H4 (cell line): ENCODE measurements at regions not wholly inside any gene's neighbourhood (a gene's known extent, or its start where the extent isn't known, plus 50 kb on each side); places are given as distances from the start of the nearest gene placed in this dataset.
A peak's percentile ranks its signal among the peaks of the same experiment; 100 is the strongest.
"Not testable (repeated sequence)": the region's sequence is repeated elsewhere in the genome, so short reads cannot be mapped to it uniquely, and the experiment has no call there.

Source experiments
- DNase-seq: peaks from one replicate; pipeline ENCODE4 v3.0.0-alpha.2; 2015; ENCODE audit warnings: low spot score

GRCh38 chrX:1778817-1779216, 164.0 kb downstream of the ASMT start:
- DNase-seq = no peak

DNA sequence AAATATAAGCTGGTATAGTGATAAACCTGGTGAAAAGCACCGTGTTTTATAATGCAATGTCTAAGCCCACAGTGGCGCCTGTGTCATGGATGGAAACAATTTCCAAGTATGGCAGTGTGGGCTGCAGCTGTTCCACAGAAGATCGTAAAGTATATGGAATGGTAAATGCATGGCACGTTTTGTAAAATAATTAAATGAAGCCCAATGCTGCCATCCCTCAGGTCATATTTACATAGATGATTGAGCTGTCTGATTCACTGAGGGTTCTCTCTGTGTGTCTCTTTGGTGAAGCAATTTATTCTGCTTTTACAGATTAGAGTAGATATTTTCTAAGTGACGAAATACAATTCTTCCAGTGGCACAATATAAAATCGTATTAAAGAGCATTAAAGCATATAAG, 164.8 kb downstream of the ASMT start:
- DNase-seq = no peak

GRCh38 chrX:1781766-1782165, 166.9 kb downstream of the ASMT start:
- no peak for DNase-seq

DNA sequence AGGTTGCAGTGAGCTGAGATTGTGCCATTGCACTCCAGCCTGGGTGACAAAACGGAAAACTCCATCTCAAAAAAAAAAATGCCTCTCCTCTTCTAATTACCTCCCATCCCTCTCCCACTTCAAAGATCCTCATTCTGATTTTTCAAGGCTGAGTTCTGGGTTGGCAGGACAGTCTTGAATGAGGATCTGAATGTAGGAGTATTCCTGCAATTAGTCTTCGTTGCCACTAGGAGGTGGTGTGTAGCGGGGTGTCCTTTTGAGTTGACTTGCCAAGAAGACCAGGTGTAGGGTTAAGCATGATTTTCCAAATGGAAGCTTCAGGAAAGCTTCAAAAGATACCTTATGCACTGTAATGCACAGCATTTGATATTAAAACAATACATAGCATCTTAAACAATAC, 169.9 kb downstream of the ASMT start:
- DNase-seq = no peak

GRCh38 chrX:1788300-1788911, 173.5 kb downstream of the ASMT start:
- no peak for DNase-seq

DNA sequence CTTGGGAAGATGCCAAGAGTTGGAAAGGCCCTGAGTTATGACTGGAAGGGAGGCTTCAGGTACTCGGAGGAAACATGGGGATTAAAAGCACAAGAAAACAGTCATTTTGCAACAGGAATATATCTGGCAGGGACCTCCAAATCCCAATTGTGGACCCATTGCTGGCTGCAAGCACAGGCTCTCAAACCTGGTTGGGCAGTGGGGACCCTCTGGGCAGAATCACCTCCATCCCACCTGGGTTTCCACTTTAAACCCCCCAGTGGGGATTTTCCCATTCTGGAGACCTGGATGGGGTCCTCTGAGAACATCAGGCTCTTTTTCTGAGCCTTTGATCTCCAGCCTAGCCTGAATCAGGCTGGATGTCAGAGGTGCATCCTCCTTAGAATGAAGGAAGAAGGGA, 177.8 kb downstream of the ASMT start:
- DNase-seq = no peak

- DNase-seq = no peak
Measured at GRCh38 chrX:1794586-1794985, 179.7 kb downstream of the ASMT start.

DNA sequence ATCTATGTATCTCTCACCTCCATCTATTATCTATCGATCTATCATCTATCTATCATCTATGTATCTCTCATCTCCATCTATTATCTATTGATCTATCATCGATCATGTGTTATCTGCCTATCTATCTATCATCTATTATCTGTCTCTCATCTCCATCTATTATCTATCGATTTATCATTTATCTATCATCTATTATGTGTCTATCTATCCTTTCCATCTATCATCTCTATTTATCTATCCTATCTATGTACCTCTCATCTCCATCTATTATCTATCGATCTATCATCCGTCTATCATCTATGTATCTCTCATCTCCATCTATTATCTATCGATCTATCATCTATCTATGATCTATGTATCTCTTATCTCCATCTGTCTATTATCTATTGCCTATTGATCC, 188.1 kb downstream of the ASMT start:
- DNase-seq = no peak

DNA sequence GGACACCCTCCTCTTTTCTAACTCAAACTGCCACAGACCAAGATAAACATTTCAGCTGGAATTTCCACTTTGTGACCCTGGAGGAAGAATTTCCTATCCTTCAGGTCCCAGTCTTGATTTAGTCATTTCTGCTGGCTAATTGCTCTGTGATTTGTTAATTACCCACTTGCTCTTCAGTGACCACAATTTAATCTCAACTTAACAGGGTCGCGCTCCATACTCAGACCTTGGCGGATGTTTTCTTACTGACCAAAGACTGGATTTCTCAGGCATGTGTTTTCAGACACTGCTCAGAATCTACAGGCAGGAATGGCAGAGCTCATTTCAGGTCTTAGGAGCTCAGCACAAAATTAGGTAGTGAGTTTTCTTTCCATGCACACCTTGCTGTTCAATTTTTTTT, 188.9 kb downstream of the ASMT start:
- DNase-seq = no peak

DNA sequence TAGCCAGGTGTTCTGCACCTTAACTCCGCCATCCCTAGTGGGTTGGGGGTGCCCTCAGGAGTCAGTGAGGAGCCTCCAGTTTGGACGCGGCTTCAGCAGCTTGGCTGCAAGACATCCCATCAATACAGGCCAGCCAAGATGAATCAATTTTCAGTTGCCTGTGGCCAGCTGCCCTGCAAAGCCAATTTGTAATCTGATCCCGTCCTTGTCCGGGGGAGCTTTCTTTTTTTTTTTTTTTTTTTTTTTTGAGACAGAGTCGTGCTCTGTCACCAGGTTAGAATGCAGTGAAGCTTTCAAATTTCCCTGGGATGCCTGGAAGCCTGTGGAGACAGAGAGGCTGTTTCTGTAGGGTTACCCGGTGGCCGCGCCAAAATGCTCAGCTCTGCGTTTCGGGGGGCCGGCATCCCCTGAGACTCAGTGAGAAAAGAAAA, 192.5 kb downstream of the ASMT start:
- peak; percentile 60 for DNase-seq

DNA sequence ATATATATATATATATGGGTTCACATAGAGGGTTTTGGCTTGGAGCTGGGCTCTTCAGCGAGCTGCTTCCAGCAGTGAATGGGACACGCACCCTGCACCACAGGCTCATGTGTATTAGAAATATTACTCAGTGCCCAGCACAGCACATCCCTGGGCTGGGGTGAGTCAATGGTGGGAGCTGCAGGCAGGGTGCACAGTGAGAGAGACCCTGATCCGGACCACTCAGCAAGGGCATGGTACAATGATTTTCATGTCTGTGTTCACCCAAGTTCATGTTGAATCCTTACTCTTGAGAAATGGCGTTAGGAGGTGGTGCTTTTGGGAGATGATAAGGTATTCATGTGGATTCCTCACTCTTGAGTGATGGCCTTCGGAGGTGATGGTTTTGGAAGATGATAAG, 194.7 kb downstream of the ASMT start:
- DNase-seq = no peak

- no peak for DNase-seq
Measured at GRCh38 chrX:1813809-1814208, 198.9 kb downstream of the ASMT start.

GRCh38 chrX:1815456-1816175, 200.8 kb downstream of the ASMT start:
- no peak for DNase-seq

DNA sequence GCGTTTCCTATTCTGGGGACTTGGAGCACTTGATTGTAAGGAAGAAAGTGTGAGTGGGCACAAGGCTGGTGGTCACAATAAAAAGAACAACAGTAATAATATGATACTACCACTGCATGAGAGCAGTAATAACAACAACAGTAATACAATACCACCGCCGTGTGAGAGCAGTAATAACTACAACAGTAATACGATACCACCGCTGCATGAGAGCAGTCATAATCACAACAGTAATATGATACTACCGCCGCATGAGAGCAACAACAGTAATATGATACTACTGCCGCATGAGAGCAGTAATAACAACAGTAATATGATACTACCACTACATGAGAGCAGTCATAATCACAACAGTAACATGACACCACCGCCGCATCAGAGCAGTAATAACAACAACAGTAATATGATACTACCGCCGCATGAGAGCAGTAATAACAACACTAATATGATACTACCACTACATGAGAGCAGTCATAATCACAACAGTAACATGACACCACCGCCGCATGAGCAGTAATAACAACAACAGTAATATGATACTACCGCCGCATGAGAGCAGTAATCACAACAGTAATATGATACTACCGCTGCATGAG, 201.6 kb downstream of the ASMT start:
- peak; percentile 56 for DNase-seq

DNA sequence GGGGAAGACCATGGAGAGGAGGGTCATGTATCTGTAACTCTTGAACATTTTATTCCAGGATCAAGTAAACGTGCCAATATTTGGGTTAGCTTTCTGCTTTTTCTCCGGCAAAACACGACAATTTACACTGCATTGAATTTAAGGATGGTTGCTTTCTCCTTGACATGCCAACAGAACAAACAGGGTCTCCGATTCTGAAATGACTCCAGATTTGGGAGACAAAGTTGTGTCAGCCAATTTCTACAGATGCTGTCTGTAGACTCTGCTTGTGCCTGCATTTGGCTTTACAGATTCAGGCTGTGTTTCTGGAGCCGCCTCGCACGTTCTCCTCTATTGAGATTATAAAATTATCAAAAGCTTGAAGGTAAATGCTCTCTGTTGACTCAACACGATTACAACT, 207.0 kb downstream of the ASMT start:
- DNase-seq = no peak

GRCh38 chrX:1824855-1825254, 210.0 kb downstream of the ASMT start:
- no peak for DNase-seq

DNA sequence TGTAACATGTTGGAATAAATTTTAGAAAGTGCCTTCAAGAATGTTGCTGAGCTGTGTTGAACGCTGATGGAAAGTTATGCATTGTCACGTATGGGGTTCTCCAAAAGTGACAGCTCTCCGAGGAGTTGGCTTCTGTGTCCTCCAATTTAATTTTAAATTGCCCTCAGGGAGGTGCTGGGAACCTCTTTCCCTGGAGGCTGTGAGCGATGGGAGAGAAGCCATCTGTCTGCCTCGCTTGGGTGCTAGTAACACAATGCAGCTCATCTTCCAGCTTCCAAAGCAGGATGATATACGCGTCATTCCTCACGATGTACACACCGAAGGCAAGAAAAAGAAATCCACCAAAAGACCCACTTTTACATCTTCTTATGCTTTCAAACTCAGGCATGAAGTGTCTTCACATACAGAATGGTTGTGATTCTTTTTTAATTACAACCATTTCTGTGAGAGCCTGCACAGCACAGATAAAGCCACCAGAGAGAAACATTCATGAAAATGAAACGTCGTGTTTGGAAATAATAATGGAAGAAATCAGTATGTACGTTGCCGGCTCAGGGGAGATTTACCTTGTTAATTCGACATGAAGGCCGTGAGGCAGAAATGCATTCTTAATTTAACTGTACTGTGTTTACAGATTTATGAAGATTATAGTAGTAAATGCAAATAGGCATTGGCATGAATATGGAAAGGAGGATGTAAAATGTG, 218.9 kb downstream of the ASMT start:
- no peak for DNase-seq

DNA sequence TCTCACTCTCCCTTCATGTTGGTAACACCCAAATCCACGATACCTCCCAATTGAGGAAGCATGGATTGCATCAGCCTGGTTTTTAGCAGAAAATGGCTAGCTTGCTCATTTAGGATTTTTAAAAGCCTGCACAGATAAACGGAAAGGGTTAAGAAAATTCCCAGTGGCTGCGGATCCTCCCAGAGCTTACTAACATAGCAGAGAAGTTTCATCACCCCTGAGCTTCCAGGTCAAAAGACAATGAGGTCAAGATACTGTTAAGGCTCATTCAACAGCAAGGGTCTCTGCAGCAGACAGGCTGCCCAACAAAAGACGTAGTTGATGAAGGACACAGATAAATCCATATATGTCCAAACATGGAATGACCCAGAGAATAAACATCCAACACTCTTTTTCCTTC, 220.2 kb downstream of the ASMT start:
- no peak for DNase-seq

DNA sequence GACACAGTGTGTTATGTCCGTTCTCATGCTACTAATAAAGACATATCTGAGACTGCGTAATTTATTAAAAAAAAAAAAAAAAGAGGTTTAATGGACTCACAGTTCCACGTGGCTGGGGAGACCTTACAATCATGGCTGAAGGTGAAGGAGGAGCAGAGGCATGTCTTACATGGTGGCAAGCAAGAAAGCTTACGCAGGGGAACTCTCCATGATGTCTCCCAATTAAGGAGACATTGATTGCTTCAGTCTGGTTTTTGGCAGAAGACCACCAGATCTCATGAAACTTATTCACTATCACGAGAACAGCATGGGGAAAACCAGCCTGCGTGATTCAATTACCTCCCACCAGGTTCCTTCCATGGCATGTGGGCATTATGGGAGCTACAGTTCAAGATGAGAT, 221.8 kb downstream of the ASMT start:
- no peak for DNase-seq

DNA sequence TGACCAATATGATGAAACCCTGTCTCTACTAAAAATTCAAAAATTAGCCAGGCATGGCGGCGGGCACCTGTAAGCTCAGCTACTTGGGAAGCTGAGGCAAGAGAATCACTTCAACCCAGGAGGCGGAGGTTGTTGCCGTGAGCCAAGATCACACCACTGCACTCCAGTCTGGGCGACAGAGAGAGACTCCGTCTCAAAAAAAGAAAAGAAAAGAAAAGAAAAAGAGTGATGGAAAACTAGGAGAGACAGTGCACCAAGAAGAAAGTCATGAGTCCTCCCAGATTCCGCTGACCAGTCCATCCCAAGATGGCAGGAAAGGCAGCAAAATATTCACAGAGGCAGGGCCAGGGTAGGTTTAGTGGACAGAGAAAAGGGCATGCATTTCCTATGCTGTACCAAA, 226.9 kb downstream of the ASMT start:
- no peak for DNase-seq

DNA sequence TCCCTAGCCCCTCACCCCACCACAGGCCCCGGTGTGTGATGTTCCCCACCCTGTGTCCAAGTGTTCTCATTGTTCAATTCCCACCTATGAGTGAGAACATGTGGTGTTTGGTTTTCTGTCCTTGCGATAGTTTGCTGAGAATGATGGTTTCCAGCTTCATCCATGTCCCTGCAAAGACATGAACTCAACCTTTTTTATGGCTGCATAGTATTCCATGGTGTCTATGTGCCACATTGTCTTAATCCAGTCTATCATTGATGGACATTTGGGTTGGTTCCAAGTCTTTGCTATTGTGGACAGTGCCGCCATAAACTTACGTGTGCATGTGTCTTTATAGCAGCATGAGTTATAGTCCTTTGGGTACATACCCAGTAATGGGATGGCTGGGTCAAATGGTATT, 232.1 kb downstream of the ASMT start:
- not testable (repeated sequence) for DNase-seq

- not testable (repeated sequence) for DNase-seq
Measured at GRCh38 chrX:1847790-1848189, 232.9 kb downstream of the ASMT start.

DNA sequence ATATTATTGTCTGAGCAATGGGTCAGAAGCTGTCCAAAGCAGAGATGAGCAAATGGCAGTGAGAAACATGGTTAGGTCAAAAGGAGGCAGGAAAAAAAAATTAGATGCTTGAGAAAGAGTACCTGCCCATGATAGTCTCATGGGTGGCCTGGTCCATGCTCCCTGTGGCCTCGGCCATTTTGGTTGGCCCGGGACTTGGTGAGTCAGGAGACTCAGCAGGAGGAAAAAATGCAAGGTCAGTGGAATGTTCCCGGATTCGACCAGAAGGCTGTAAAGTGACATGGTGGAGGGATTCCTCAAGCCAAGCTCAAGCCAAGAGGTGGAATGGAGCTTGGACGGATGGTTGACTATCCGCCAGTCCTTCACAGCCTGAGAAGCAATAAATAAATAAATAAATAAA, 236.7 kb downstream of the ASMT start:
- DNase-seq = no peak
